ENCODE measurements at regions not wholly inside any gene's neighbourhood (a gene's known extent, or its start where the extent isn't known, plus 50 kb on each side); places are given as distances from the start of the nearest gene placed in this dataset.

DNA sequence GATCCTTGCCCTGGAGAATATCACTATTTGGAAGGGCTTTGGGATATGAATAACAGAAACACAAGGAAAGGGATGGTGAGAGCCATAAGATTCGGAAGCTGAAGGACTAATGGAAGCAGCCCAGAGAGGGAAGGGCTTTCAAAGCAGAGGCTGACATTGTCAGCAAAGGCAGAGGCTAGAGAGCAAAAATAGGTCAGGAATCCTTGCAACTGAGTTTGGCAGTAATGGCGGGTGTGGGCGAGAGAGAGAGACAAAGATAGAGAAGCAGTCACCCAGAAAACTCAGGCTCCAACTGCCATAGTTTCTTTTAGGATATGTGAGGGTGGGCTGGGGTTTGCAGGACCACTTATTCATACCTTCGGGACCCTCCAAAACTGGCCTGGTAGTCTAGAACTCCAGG lies 248.6 kb downstream of the OPA1 start:
- TF ChIP-seq, protein P1, sequence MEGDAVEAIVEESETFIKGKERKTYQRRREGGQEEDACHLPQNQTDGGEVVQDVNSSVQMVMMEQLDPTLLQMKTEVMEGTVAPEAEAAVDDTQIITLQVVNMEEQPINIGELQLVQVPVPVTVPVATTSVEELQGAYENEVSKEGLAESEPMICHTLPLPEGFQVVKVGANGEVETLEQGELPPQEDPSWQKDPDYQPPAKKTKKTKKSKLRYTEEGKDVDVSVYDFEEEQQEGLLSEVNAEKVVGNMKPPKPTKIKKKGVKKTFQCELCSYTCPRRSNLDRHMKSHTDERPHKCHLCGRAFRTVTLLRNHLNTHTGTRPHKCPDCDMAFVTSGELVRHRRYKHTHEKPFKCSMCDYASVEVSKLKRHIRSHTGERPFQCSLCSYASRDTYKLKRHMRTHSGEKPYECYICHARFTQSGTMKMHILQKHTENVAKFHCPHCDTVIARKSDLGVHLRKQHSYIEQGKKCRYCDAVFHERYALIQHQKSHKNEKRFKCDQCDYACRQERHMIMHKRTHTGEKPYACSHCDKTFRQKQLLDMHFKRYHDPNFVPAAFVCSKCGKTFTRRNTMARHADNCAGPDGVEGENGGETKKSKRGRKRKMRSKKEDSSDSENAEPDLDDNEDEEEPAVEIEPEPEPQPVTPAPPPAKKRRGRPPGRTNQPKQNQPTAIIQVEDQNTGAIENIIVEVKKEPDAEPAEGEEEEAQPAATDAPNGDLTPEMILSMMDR (IDR thresholded peaks at IDR 0.05): no peak
- TF ChIP-seq POLR2A (IDR thresholded peaks at IDR 0.05): no peak

Data from esophagus squamous epithelium (tissue), 4 donors.